ENCODE measurements at regions not wholly inside any gene's neighbourhood (a gene's known extent, or its start where the extent isn't known, plus 50 kb on each side); places are given as distances from the start of the nearest gene placed in this dataset.

GRCh38 chr13:63972328-63972727, 2556.7 kb upstream of the PCDH20 start:
- no peaks in the 10 kb centered on the region for H3K4me1 Mint-ChIP-seq
- no peaks in the 10 kb centered on the region for H3K27me3 Mint-ChIP-seq (ENCODE audit: low read depth)
- no peaks in the 10 kb centered on the region for H3K9me3 Mint-ChIP-seq
- H3K4me3 Mint-ChIP-seq: no peak overlapping the region
- no peak overlapping the region for H3K27ac Mint-ChIP-seq
- CTCF ChIA-PET: no interaction called here
- POLR2A ChIA-PET: interaction anchor here (0.7 kb wide), 1 partner anchor 243 kb away, joined by 5 read pairs; no protein-coding TSS in a partner anchor
- no peak for DNase-seq (ENCODE audit: low spot score)
- no peak for TF ChIP-seq MAX (CRISPR knock-in tag; IDR thresholded peaks at IDR 0.05)
- TF ChIP-seq SP1 (CRISPR knock-in tag; conservative IDR thresholded peaks at IDR 0.05): no peak
- no peak for TF ChIP-seq ERG (CRISPR knock-in tag; IDR thresholded peaks at IDR 0.05)
- TF ChIP-seq NFYB (CRISPR knock-in tag; conservative IDR thresholded peaks at IDR 0.05; ENCODE audit: low read depth): no peak
- no peak for TF ChIP-seq SMAD4 (CRISPR knock-in tag; IDR thresholded peaks at IDR 0.05)
- no peak for TF ChIP-seq E2F4 (CRISPR knock-in tag; IDR thresholded peaks at IDR 0.05; ENCODE audit: borderline replicate concordance, low read depth)
- no peak for TF ChIP-seq ZNF416 (CRISPR knock-in tag; IDR thresholded peaks at IDR 0.05)
- TF ChIP-seq ZNF121 (CRISPR knock-in tag; IDR thresholded peaks at IDR 0.05): no peak
- TF ChIP-seq ARID4B (CRISPR knock-in tag; IDR thresholded peaks at IDR 0.05; ENCODE audit: borderline replicate concordance): no peak
- no peak for TF ChIP-seq ZNF138 (CRISPR knock-in tag; conservative IDR thresholded peaks at IDR 0.05)
- TF ChIP-seq TEAD4 (CRISPR knock-in tag; IDR thresholded peaks at IDR 0.05): no peak
- no peak for TF ChIP-seq EMX1 (CRISPR knock-in tag; IDR thresholded peaks at IDR 0.05)
- TF ChIP-seq CDX4 (CRISPR knock-in tag; IDR thresholded peaks at IDR 0.05; ENCODE audit: borderline replicate concordance): no peak
- TF ChIP-seq PRDM15 (CRISPR knock-in tag; IDR thresholded peaks at IDR 0.05): no peak
- TF ChIP-seq NR1H2 (CRISPR knock-in tag; IDR thresholded peaks at IDR 0.05): no peak
- TF ChIP-seq GRHL2 (CRISPR knock-in tag; IDR thresholded peaks at IDR 0.05; ENCODE audit: insufficient replicate concordance, severe bottlenecking): no peak
- no peak for TF ChIP-seq STAT6 (CRISPR knock-in tag; conservative IDR thresholded peaks at IDR 0.05; ENCODE audit: low read depth)
- ATAC-seq: no peak
- no peaks in the 10 kb centered on the region for H3K36me3 Mint-ChIP-seq
